H9 (cell line): ENCODE measurements at regions not wholly inside any gene's neighbourhood (a gene's known extent, or its start where the extent isn't known, plus 50 kb on each side); places are given as distances from the start of the nearest gene placed in this dataset.
"Not testable (repeated sequence)": the region's sequence is repeated elsewhere in the genome, so short reads cannot be mapped to it uniquely, and the experiment has no call there.

Source experiments
- DNase-seq: peaks from one replicate; pipeline ENCODE4 v3.0.0-alpha.2; 2017
- H2AFZ ChIP-seq: one replicate; pipeline ENCODE4 v1.6.1; 2013; ENCODE audit warnings: mild to moderate bottlenecking, low read length, control low read depth, moderate library complexity
- H2AK5ac ChIP-seq: 2 replicates; pipeline ENCODE4 v1.6.1; 2013; ENCODE audit warnings: low read length, control low read depth, mixed read lengths; ENCODE audit not compliant: insufficient read length
- H2BK120ac ChIP-seq: one replicate; pipeline ENCODE4 v1.6.1; 2013; ENCODE audit warnings: low read depth, mild to moderate bottlenecking, low read length, control low read depth, inconsistent platforms; ENCODE audit not compliant: poor library complexity, severe bottlenecking
- H2BK12ac ChIP-seq: 2 replicates; pipeline ENCODE4 v1.6.1; 2013; ENCODE audit warnings: low read length, control low read depth, mixed read lengths, low read depth; ENCODE audit not compliant: insufficient read length
- H2BK15ac ChIP-seq: 2 replicates; pipeline ENCODE4 v1.6.1; 2013; ENCODE audit warnings: low read depth, low read length, control low read depth
- H2BK20ac ChIP-seq: one replicate; pipeline ENCODE4 v1.6.1; 2013; ENCODE audit warnings: low read depth, mild to moderate bottlenecking, low read length, control low read depth, inconsistent platforms; ENCODE audit not compliant: poor library complexity, severe bottlenecking
- H2BK5ac ChIP-seq: 2 replicates; pipeline ENCODE4 v1.6.1; 2013; ENCODE audit warnings: low read length, control low read depth, mixed read lengths; ENCODE audit not compliant: insufficient read length
- H3K14ac ChIP-seq: 2 replicates; pipeline ENCODE4 v1.6.1; 2013; ENCODE audit warnings: low read length, control low read depth; ENCODE audit not compliant: insufficient read depth
- H3K18ac ChIP-seq: 2 replicates; pipeline ENCODE4 v1.6.1; 2013; ENCODE audit warnings: low read depth, mild to moderate bottlenecking, mixed read lengths, low read length, control low read depth; ENCODE audit not compliant: insufficient read length
- H3K23ac ChIP-seq: 2 replicates; pipeline ENCODE4 v1.6.1; 2013; ENCODE audit warnings: low read length, control low read depth, mixed read lengths, low read depth; ENCODE audit not compliant: insufficient read length
- H3K23me2 ChIP-seq: 2 replicates; pipeline ENCODE4 v1.6.1; 2013; ENCODE audit warnings: low read depth, mild to moderate bottlenecking, mixed read lengths, low read length, control low read depth; ENCODE audit not compliant: insufficient read length, poor library complexity, severe bottlenecking
- H3K27ac ChIP-seq: 2 replicates; pipeline ENCODE4 v1.5.1; 2013; ENCODE audit warnings: low read length, control low read depth, mixed read lengths, low read depth; ENCODE audit not compliant: insufficient read length
- H3K27me3 ChIP-seq: 2 replicates; pipeline ENCODE4 v1.6.1; 2013; ENCODE audit warnings: low read length, control low read depth, inconsistent platforms; ENCODE audit not compliant: insufficient read depth
- H3K4ac ChIP-seq: 2 replicates; pipeline ENCODE4 v1.6.1; 2013; ENCODE audit warnings: low read depth, mild to moderate bottlenecking, control low read depth, inconsistent platforms, low read length, moderate library complexity
- H3K4me1 ChIP-seq: 2 replicates; pipeline ENCODE4 v1.6.1; 2013; ENCODE audit warnings: low read length, control low read depth, inconsistent platforms; ENCODE audit not compliant: insufficient read depth
- H3K4me2 ChIP-seq: 2 replicates; pipeline ENCODE4 v1.6.1; 2013; ENCODE audit warnings: low read length, control low read depth, mixed read lengths; ENCODE audit not compliant: insufficient read length, insufficient read depth
- H3K56ac ChIP-seq: 2 replicates; pipeline ENCODE4 v1.6.1; 2013; ENCODE audit warnings: low read depth, mild to moderate bottlenecking, mixed read lengths, low read length, control low read depth; ENCODE audit not compliant: insufficient read length
- H3K79me1 ChIP-seq: 2 replicates; pipeline ENCODE4 v1.6.1; 2013; ENCODE audit warnings: low read depth, mild to moderate bottlenecking, moderate library complexity, low read length, control low read depth, inconsistent platforms; ENCODE audit not compliant: insufficient read depth, poor library complexity, severe bottlenecking
- H3K79me2 ChIP-seq: 2 replicates; pipeline ENCODE4 v1.6.1; 2013; ENCODE audit warnings: low read length, control low read depth, inconsistent platforms; ENCODE audit not compliant: insufficient read depth
- H3K9ac ChIP-seq: 2 replicates; pipeline ENCODE4 v1.6.1; 2013; ENCODE audit warnings: low read length, control low read depth, mixed read lengths; ENCODE audit not compliant: insufficient read length; ENCODE audit errors: extremely low read depth
- H3K9me3 ChIP-seq: one replicate; pipeline ENCODE4 v1.6.1; 2013; ENCODE audit warnings: low read depth, low read length, inconsistent platforms; ENCODE audit not compliant: control insufficient read depth
- H3T11ph ChIP-seq: one replicate; pipeline ENCODE4 v1.6.1; 2013; ENCODE audit warnings: mild to moderate bottlenecking, low read length, control low read depth, inconsistent platforms
- H4K20me1 ChIP-seq: one replicate; pipeline ENCODE4 v1.6.1; 2013; ENCODE audit not compliant: control insufficient read depth, insufficient read length, insufficient read depth
- H4K5ac ChIP-seq: 2 replicates; pipeline ENCODE4 v1.6.1; 2013; ENCODE audit warnings: low read depth, mild to moderate bottlenecking, mixed read lengths, low read length, control low read depth; ENCODE audit not compliant: insufficient read length
- H4K8ac ChIP-seq: replicated peaks from 2 replicates; pipeline ENCODE4 v1.6.1; 2013; ENCODE audit warnings: low read length, control low read depth, mixed read lengths, low read depth; ENCODE audit not compliant: insufficient read length
- H4K91ac ChIP-seq: 2 replicates; pipeline ENCODE4 v1.6.1; 2013; ENCODE audit warnings: low read depth, mild to moderate bottlenecking, moderate library complexity, mixed read lengths, low read length, control low read depth; ENCODE audit not compliant: insufficient read length
- H3K27ac Mint-ChIP-seq, 3 experiments: 2 replicates in 2 of 3; 3 replicates in 1 of 3; pipeline ENCODE4 v1.8.0; 2020 to 2021; ENCODE audit warnings: mixed read lengths in 3 of 3, mild to moderate bottlenecking in 1 of 3, moderate library complexity in 1 of 3
- H3K27me3 Mint-ChIP-seq: 2 replicates; pipeline ENCODE4 v1.8.0; 2021; ENCODE audit warnings: low read depth, mild to moderate bottlenecking, moderate library complexity, mixed read lengths
- H3K36me3 Mint-ChIP-seq, 3 experiments: 2 replicates in 2 of 3; 3 replicates in 1 of 3; pipeline ENCODE4 v1.8.0; 2020 to 2021; ENCODE audit warnings: low read depth in 3 of 3, mixed read lengths in 3 of 3; ENCODE audit not compliant: insufficient read depth in 1 of 3
- H3K4me1 Mint-ChIP-seq, 2 experiments: 2 replicates each; pipeline ENCODE4 v1.8.0; 2020; ENCODE audit warnings: mixed read lengths in 2 of 2
- H3K4me3 Mint-ChIP-seq, 2 experiments: 2 replicates in 1 of 2; 3 replicates in 1 of 2; pipeline ENCODE4 v1.8.0; 2020 to 2021; ENCODE audit warnings: mild to moderate bottlenecking in 2 of 2, mixed read lengths in 2 of 2, moderate library complexity in 1 of 2
- H3K9me3 Mint-ChIP-seq, 2 experiments: 2 replicates in 1 of 2; 3 replicates in 1 of 2; pipeline ENCODE4 v1.8.0; 2020; ENCODE audit warnings: mild to moderate bottlenecking in 2 of 2, mixed read lengths in 2 of 2, moderate library complexity in 1 of 2
- WGBS: extraction: QIAGEN DNeasy Blood & Tissue Kit; methylation state at CpG from one replicate; pipeline ENCODE4 v1.1.7; 2013; ENCODE audit warnings: missing lambda C conversion rate, low lambda C conversion rate, mixed read lengths; ENCODE audit not compliant: insufficient read length; ENCODE audit errors: extremely low coverage; 5-methylcytosine and 5-hydroxymethylcytosine counted together
- TF ChIP-seq, protein P1 (sequence below): fragments of 200-600 bp; sonication (generic); conservative IDR thresholded peaks from 3 replicates; pipeline ENCODE4 v1.8.0; 2021; ENCODE audit warnings: antibody characterized with exemption, mild to moderate bottlenecking

DNA sequence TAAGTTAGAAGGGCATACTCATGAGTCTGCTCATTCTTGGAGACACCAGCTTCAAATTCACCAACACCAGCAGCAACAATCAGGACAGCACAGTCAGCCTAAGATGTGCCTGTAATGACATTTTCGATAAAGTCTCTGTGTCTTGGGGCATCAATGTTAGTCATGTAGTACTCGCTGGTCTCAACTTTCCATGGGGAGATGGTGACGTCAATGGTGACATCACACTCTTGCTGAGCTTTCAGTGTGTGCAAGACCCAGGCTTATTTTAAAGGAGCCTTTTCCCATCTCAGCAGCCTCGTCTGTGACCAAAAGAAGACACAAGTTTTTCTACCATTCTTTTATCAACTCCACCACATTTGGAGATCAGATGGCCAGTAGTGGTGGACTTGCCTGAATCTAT is 75.5 kb downstream of the SERINC2 start:
- Histone ChIP-seq H3K79me2 (no peaks in the 10 kb centered on the region), H3K79me1 (no peaks in the 10 kb centered on the region)
- no CpG with 5 or more reads among the region's 4 CpGs for WGBS

DNA sequence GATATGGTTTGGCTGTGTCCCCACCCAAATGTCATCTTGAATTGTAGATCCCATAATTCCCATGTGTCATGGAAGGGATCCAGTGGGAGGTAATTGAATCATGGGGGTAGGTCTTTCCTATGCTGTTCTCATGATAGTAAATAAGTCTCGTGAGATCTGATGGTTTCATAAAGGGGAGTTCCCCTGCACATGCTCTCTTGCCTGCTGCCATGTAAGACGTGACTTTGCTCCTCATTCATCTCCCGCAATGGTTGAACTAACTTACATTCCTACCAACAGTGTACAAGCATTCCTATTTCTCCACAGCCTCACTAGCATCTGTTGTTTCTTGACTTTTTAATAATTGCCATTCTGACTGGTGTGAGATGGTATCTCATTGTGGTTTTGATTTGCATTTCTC is 76.6 kb downstream of the SERINC2 start:
- H3K36me3 Mint-ChIP-seq, H4K20me1 ChIP-seq, H3K27ac Mint-ChIP-seq, H2AFZ ChIP-seq, H2BK20ac ChIP-seq, H3K9me3 ChIP-seq, H3K79me2 ChIP-seq, H2AK5ac ChIP-seq, DNase-seq, H3K27ac ChIP-seq, H3K14ac ChIP-seq, H2BK120ac ChIP-seq, H3K56ac ChIP-seq, H3K4me1 ChIP-seq, H3K9ac ChIP-seq, H3K9me3 Mint-ChIP-seq, H3T11ph ChIP-seq, H3K4me3 Mint-ChIP-seq, H3K27me3 ChIP-seq, H3K23me2 ChIP-seq, H3K18ac ChIP-seq, H3K79me1 ChIP-seq, H4K91ac ChIP-seq, H3K4ac ChIP-seq, H3K4me2 ChIP-seq, H4K5ac ChIP-seq, H2BK15ac ChIP-seq, H4K8ac ChIP-seq, H2BK12ac ChIP-seq, H2BK5ac ChIP-seq, H3K23ac ChIP-seq: not testable (repeated sequence)
- peaks cover 13% of the 10 kb centered on the region for H3K27me3 Mint-ChIP-seq
- peaks cover 14 to 16% of the 10 kb centered on the region in 2 experiments for H3K4me1 Mint-ChIP-seq
- WGBS, result no CpG with 5 or more reads among the region's 3 CpGs

More for the DNA sequence above, 75.5 kb downstream of the SERINC2 start:
- Histone ChIP-seq H3K56ac (no peak overlapping the region), H3K14ac (no peak overlapping the region), H3K4me1 (peaks cover 3% of the 10 kb centered on the region; the same call in 1 of the 2 replicates), H2BK12ac (no peak overlapping the region), H2BK5ac (no peak overlapping the region), H4K5ac (no peak overlapping the region), H2AFZ (no peak overlapping the region), H4K20me1 (no peaks in the 10 kb centered on the region), H2BK15ac (no peak overlapping the region), H3K23ac (no peak overlapping the region), H3K4ac (no peak overlapping the region), H4K91ac (no peak overlapping the region), H4K8ac (no peak overlapping the region), H2BK20ac (no peak overlapping the region), H3K23me2 (no peaks in the 10 kb centered on the region), H3K27me3 (no peaks in the 10 kb centered on the region), H3K4me2 (no peak overlapping the region), H2BK120ac (no peak overlapping the region), H3K9ac (no peak overlapping the region), H2AK5ac (no peak overlapping the region), H3T11ph (no peak overlapping the region), H3K9me3 (no peaks in the 10 kb centered on the region), H3K18ac (no peak overlapping the region), H3K27ac (no peak overlapping the region)
- Mint-ChIP-seq H3K9me3 (peaks cover 3 to 6% of the 10 kb centered on the region in 2 experiments; a peak in 3 of 5 replicates), H3K27ac (no peak overlapping the region), H3K4me1 (peaks cover 17 to 19% of the 10 kb centered on the region in 2 experiments), H3K36me3 (no peaks in the 10 kb centered on the region), H3K4me3 (no peak overlapping the region), H3K27me3 (peaks cover 13% of the 10 kb centered on the region)
- DNase-seq, result no peak
- TF ChIP-seq, protein P1, sequence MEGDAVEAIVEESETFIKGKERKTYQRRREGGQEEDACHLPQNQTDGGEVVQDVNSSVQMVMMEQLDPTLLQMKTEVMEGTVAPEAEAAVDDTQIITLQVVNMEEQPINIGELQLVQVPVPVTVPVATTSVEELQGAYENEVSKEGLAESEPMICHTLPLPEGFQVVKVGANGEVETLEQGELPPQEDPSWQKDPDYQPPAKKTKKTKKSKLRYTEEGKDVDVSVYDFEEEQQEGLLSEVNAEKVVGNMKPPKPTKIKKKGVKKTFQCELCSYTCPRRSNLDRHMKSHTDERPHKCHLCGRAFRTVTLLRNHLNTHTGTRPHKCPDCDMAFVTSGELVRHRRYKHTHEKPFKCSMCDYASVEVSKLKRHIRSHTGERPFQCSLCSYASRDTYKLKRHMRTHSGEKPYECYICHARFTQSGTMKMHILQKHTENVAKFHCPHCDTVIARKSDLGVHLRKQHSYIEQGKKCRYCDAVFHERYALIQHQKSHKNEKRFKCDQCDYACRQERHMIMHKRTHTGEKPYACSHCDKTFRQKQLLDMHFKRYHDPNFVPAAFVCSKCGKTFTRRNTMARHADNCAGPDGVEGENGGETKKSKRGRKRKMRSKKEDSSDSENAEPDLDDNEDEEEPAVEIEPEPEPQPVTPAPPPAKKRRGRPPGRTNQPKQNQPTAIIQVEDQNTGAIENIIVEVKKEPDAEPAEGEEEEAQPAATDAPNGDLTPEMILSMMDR, result no peak
